DOHH2 (cell line): ENCODE measurements at regions not wholly inside any gene's neighbourhood (a gene's known extent, or its start where the extent isn't known, plus 50 kb on each side); places are given as distances from the start of the nearest gene placed in this dataset.

Source experiments
- H3F3A ChIP-seq: fragments of 200-600 bp; sonication (generic), shearing (Covaris generic); 2 replicates; pipeline ENCODE4 v1.6.0; 2016; ENCODE audit warnings: antibody characterized with exemption, mild to moderate bottlenecking; ENCODE audit not compliant: control insufficient read depth, insufficient read depth
- H3K27ac ChIP-seq: fragments of 200-600 bp; sonication (generic); 2 replicates; pipeline ENCODE4 v1.5.1; 2014; ENCODE audit warnings: low read depth, mild to moderate bottlenecking, low read length, moderate library complexity
- H3K27me3 ChIP-seq: fragments of 200-600 bp; sonication (generic); 2 replicates; pipeline ENCODE4 v1.6.1; 2014; ENCODE audit warnings: mild to moderate bottlenecking, low read length, mixed read lengths; ENCODE audit not compliant: control insufficient read depth
- H3K36me3 ChIP-seq: fragments of 200-600 bp; sonication (generic); 2 replicates; pipeline ENCODE4 v1.6.1; 2014; ENCODE audit warnings: mild to moderate bottlenecking, low read length, moderate library complexity, mixed read lengths; ENCODE audit not compliant: control insufficient read depth
- H3K4me1 ChIP-seq: fragments of 200-600 bp; sonication (generic); 2 replicates; pipeline ENCODE4 v1.6.1; 2014; ENCODE audit warnings: mild to moderate bottlenecking, low read length, mixed read lengths; ENCODE audit not compliant: control insufficient read depth
- H3K4me2 ChIP-seq: fragments of 200-600 bp; sonication (generic); 2 replicates; pipeline ENCODE4 v1.6.0; 2014; ENCODE audit warnings: mild to moderate bottlenecking, low read length, moderate library complexity
- H3K4me3 ChIP-seq: fragments of 200-600 bp; sonication (generic); 2 replicates; pipeline ENCODE4 v1.5.1; 2014; ENCODE audit warnings: mild to moderate bottlenecking, low read length, mixed read lengths
- H3K79me2 ChIP-seq: fragments of 200-600 bp; sonication (generic); 2 replicates; pipeline ENCODE4 v1.6.1; 2014; ENCODE audit warnings: mild to moderate bottlenecking, low read length, mixed read lengths; ENCODE audit not compliant: control insufficient read depth
- H3K9me2 ChIP-seq: fragments of 200-600 bp; sonication (generic); replicated peaks from 2 replicates; pipeline ENCODE4 v1.6.1; 2014; ENCODE audit warnings: mild to moderate bottlenecking, low read length, mixed read lengths; ENCODE audit not compliant: control insufficient read depth
- H3K9me3 ChIP-seq: fragments of 200-600 bp; sonication (generic); 2 replicates; pipeline ENCODE4 v1.6.1; 2014; ENCODE audit warnings: antibody characterized with exemption, low read length, mixed read lengths; ENCODE audit not compliant: control insufficient read depth, insufficient read depth
- H4K20me1 ChIP-seq: fragments of 200-600 bp; sonication (generic); 2 replicates; pipeline ENCODE4 v1.6.0; 2014; ENCODE audit warnings: low read depth, mild to moderate bottlenecking, antibody characterized with exemption, low read length, moderate library complexity; ENCODE audit not compliant: control insufficient read depth, insufficient read depth
- EZH2phosphoT487 ChIP-seq: fragments of 200-600 bp; sonication (generic); IDR thresholded peaks from 2 replicates; pipeline ENCODE4 v1.6.1; 2017; ENCODE audit warnings: borderline replicate concordance, mild to moderate bottlenecking, antibody characterized with exemption, low read length, moderate library complexity, mixed read lengths
- TF ChIP-seq, protein P1 (sequence below): fragments of 200-600 bp; sonication (generic); IDR thresholded peaks from one replicate; pipeline ENCODE4 v1.5.1; 2014; ENCODE audit warnings: antibody characterized with exemption, mild to moderate bottlenecking, low read depth, low read length; ENCODE audit not compliant: poor library complexity, severe bottlenecking

DNA sequence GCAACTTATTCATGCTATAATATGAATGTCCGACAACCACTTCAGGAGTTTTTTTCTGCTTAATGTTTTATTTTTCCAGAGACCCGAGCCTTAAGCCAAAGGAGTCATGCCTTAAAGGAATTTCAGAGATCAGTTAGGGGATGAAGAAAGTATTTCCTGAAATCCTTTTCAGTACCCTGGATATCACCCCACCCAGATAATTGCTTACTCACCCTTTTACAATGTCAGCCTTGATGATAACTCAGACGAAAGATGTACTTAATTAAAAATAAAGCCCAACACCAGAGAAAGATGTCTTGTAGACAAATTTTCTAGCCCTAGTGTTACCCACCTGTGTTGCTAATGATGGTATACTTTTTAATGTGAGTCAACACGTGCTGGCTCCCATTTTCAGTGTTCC, 124.1 kb downstream of the XCL2 start:
- H3K27ac ChIP-seq = no peak overlapping the region
- H3K4me3 ChIP-seq = no peak overlapping the region
- H3K9me3 ChIP-seq = no peaks in the 10 kb centered on the region
- H3K27me3 ChIP-seq = 0 out of 2 replicates have a peak, but pooled peaks cover 2% of the 10 kb centered on the region
- no peaks in the 10 kb centered on the region for H3K9me2 ChIP-seq
- no peaks in the 10 kb centered on the region for H3K4me1 ChIP-seq
- H3K4me2 ChIP-seq = no peak overlapping the region
- H4K20me1 ChIP-seq = no peaks in the 10 kb centered on the region
- no peaks in the 10 kb centered on the region for H3K79me2 ChIP-seq
- TF ChIP-seq, protein P1, sequence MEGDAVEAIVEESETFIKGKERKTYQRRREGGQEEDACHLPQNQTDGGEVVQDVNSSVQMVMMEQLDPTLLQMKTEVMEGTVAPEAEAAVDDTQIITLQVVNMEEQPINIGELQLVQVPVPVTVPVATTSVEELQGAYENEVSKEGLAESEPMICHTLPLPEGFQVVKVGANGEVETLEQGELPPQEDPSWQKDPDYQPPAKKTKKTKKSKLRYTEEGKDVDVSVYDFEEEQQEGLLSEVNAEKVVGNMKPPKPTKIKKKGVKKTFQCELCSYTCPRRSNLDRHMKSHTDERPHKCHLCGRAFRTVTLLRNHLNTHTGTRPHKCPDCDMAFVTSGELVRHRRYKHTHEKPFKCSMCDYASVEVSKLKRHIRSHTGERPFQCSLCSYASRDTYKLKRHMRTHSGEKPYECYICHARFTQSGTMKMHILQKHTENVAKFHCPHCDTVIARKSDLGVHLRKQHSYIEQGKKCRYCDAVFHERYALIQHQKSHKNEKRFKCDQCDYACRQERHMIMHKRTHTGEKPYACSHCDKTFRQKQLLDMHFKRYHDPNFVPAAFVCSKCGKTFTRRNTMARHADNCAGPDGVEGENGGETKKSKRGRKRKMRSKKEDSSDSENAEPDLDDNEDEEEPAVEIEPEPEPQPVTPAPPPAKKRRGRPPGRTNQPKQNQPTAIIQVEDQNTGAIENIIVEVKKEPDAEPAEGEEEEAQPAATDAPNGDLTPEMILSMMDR = no peak
- no peak for TF ChIP-seq EZH2phosphoT487
- no peaks in the 10 kb centered on the region for H3K36me3 ChIP-seq
- H3F3A ChIP-seq = no peaks in the 10 kb centered on the region

DNA sequence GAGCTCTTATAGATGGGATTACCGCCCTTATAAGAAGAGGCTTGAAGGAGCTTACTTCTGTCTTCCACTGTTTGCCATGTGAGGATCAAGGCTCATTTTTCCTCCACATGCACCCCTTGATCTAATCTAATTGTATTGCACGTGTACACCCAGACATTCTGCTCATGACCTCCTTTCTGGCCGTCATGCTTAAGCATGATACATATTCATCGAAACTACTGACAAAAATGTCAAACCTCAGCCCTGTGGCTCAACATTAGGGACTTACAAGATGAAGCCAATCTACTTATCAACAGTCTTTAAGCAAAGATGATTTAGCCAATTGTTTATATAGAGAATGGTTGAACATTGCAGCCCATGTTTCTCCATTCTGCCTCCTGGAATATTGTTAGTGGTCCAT, 127.6 kb downstream of the XCL2 start:
- Histone ChIP-seq H3K27me3 (no peaks in the 10 kb centered on the region), H3K9me3 (no peaks in the 10 kb centered on the region), H4K20me1 (no peaks in the 10 kb centered on the region), H3K36me3 (no peaks in the 10 kb centered on the region), H3K79me2 (no peaks in the 10 kb centered on the region), H3K9me2 (no peaks in the 10 kb centered on the region), H3K4me2 (no peak overlapping the region), H3K4me1 (no peaks in the 10 kb centered on the region), H3F3A (no peaks in the 10 kb centered on the region), H3K4me3 (no peak overlapping the region), H3K27ac (no peak overlapping the region)
- TF ChIP-seq, protein P1 = no peak
- no peak for TF ChIP-seq EZH2phosphoT487

DNA sequence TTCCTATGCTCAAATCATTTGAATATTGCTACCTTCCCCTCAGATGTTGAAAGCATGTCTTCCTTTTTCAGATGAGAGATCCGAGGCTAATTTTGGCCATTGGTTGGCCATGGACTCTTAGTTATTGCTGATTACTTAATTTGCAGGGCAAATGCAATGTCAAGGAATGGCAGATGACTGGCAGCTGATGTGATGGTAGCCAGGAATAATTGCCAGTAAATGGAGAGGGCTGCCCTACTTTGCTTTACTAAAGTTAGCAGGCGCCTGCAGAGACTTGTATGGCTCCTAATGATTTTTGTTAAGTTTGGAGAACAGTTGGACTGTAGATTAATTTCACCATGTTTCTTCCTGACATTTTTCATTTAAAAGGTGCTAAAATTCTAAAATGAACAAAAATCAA, 128.9 kb downstream of the XCL2 start:
- no peaks in the 10 kb centered on the region for H3F3A ChIP-seq
- H3K4me3 ChIP-seq = no peak overlapping the region
- no peaks in the 10 kb centered on the region for H3K36me3 ChIP-seq
- no peaks in the 10 kb centered on the region for H3K4me1 ChIP-seq
- H3K9me2 ChIP-seq = no peaks in the 10 kb centered on the region
- H3K27ac ChIP-seq = no peak overlapping the region
- H3K9me3 ChIP-seq = no peaks in the 10 kb centered on the region
- no peaks in the 10 kb centered on the region for H4K20me1 ChIP-seq
- H3K4me2 ChIP-seq = no peak overlapping the region
- TF ChIP-seq, protein P1 = no peak
- TF ChIP-seq EZH2phosphoT487 = no peak
- no peaks in the 10 kb centered on the region for H3K27me3 ChIP-seq
- no peaks in the 10 kb centered on the region for H3K79me2 ChIP-seq

DNA sequence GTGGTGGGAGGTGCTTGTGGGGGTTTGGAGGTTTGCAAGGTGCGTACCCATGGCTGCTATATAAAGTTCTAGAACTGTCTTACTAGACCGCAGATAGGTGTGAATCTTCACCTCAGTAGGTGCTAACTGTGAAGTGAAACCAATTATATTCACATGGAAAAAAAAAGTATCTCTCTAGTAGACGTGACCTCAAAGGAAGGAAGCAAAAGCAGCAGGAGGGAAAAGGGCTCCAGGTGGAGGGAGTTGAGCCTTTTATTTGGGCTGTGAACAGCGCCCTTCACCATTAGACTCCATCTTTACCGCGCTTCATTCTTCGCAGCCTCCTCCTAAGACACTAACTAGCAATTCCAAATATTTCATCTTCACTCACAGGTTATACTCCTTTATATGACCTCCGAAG, 129.8 kb downstream of the TBX19 start:
- Histone ChIP-seq H3F3A (no peaks in the 10 kb centered on the region), H3K79me2 (no peaks in the 10 kb centered on the region), H3K4me3 (no peak overlapping the region), H3K27me3 (no peaks in the 10 kb centered on the region), H3K4me2 (no peak overlapping the region), H3K27ac (no peak overlapping the region), H3K4me1 (no peaks in the 10 kb centered on the region), H3K9me2 (no peaks in the 10 kb centered on the region), H4K20me1 (no peaks in the 10 kb centered on the region), H3K9me3 (no peaks in the 10 kb centered on the region), H3K36me3 (no peaks in the 10 kb centered on the region)
- TF ChIP-seq, protein P1 = no peak
- TF ChIP-seq EZH2phosphoT487 = no peak
